ENCODE measurements at regions not wholly inside any gene's neighbourhood (a gene's known extent, or its start where the extent isn't known, plus 50 kb on each side); places are given as distances from the start of the nearest gene placed in this dataset.
"Not testable (repeated sequence)": the region's sequence is repeated elsewhere in the genome, so short reads cannot be mapped to it uniquely, and the experiment has no call there.

- no peak for DNase-seq
Measured at GRCh38 chr4:138344851-138345250, 102.7 kb upstream of the SLC7A11 start.

DNA sequence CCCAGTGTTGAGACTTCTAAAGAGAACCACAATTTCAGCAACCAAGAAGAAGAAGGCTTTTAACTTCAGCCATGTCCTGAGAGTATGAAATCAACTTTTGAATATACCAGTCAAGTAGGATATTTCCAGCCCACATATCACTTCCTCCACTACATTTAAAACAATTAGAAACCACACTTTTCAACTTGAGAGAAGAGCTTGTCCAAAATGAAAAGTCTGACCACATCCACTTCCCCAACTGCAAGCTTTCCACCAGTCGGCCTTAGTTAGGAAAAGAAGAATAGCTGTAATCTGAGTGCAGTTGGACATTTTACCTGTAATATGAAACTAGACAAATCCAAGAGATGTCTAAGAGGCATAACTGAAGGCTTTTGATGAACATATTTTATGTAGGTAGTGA is 101.9 kb upstream of the SLC7A11 start:
- no peak for DNase-seq

GRCh38 chr4:138341739-138342415 is 99.7 kb upstream of the SLC7A11 start:
- no peak for DNase-seq

DNA sequence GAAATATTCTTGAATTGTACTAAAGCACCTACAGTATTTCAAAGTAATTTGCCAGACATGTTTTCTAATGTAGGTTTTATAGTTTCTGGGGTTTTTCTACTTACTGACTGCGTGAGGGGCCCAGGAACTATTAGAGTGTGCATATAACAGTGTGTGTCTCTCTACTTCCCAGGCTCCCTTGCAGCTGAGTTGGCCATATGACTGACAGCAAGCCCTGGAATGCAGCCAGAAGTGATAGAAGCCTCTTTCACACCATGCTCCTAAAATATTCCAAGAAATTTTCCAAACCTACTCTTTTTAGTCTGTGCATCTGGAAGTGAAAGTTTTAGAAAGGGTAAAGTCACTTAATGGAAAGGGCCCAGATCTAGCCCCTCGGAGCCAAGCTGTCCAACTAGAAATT is 96.7 kb upstream of the SLC7A11 start:
- DNase-seq, result no peak

DNA sequence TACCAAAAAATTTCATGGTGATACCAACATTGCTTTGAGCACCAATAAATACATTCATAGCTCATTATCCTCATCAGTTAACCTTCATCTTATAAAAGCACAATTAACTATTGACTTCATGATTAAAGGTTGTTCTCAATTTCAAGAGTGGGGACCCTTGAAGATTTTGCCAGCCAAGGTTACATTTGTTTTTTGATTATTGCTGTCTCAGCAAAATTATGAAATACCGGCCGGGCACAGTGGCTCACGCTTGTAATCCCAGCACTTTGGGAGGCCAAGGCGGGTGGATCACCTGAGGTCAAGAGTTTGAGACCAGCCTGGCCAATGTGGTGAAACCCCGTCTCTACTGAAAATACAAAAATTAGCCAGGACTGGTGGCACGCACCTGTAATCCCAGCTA is 96.1 kb upstream of the SLC7A11 start:
- not testable (repeated sequence) for DNase-seq

DNA sequence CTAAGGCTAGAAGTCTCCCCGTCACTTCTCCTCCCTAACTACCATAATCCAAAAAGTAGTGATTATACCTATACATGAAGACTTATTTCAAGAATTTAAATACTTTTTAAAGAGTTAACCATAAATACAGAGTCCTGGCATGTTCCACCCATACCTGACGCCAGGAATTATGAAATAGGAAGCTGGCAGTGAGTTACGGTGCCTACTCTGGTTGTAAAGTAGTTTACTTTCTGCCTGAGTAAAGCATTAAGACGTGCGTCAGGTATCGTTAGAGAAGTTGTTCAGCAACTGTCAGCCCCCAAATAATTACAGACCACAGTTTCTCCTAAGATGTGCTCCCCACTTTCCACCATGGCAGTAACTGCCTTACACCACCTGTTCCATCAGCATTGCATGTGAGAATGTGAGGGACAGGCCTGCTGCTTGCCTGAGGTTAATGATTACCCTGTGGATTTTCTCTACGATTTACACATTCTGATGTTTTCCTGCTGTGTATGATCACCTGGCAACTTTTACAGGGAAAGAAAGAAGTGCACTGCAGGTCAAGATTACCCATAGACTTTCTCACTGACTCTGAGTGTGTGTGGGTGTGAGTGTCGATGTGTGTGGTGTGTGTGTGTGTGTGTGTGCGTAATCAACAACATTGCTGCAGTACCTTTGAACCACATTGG is 92.3 kb upstream of the SLC7A11 start:
- DNase-seq, result no peak

DNA sequence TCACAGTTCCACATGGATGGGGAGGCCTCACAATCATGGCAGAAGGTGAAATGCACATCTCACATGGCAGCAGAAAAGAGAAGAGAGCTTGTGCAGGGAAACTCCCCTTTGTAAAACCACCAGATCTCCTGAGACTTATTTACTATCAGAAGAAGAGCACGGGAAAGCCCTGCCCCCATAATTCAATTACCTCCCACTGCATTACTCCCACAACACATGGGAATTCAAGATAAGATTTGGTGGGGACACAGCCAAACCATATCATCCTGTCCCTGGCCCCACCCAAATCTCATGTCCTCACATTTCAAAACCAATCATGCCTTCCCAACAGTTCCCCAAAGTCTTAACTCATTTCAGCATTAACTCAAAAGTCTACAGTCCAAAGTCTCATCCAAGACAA is 90.3 kb upstream of the SLC7A11 start:
- not testable (repeated sequence) for DNase-seq

- no peak for DNase-seq
Measured at GRCh38 chr4:138330531-138330930, 88.4 kb upstream of the SLC7A11 start.

DNA sequence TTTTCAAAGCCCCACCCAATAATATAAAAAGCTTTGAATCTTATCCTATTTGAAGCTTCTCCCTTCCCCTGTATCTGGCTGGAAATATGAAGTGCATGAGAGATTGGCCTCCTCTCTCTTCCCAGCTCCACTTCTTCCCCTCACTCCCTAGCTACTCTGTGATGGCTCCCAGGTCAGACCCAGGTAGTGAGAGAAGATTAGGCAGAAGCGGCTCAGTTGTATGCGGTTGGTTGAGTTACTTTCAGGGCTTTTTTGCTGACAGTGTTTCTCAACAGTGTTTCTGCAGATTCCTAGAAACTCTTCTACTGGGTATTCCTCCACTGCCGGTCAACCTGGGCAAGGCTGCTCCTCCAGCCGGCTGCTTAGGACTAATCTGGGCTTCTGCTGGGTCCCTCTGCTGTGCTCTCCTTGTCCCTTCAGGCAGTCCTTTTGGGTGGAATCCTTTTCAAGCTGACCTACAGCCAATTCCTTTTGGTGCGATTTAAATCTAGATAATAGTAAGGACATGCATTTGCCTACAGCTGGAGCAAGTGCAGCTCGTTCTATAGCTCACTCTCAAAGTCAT is 87.4 kb upstream of the SLC7A11 start:
- no peak for DNase-seq

DNA sequence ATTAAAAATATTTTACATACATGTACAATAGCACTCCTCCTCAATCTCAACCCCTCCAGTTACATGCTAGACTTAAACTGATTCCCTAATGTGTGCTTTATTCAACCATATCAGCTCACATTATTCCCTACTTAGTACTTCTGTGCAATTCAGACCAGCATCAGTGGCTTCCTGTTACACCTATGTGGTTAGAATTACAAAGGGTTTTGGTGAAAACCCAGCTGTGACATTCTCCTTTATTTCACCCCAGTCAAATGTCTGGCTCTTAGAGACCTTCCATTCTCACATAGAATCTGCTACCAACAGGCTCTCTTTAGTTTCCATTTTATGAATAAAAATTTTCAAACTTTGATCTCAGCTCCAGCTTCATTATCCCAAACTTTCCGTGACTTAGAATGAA is 85.2 kb upstream of the SLC7A11 start:
- no peak for DNase-seq

GRCh38 chr4:138320831-138321230 is 78.7 kb upstream of the SLC7A11 start:
- no peak for DNase-seq

DNA sequence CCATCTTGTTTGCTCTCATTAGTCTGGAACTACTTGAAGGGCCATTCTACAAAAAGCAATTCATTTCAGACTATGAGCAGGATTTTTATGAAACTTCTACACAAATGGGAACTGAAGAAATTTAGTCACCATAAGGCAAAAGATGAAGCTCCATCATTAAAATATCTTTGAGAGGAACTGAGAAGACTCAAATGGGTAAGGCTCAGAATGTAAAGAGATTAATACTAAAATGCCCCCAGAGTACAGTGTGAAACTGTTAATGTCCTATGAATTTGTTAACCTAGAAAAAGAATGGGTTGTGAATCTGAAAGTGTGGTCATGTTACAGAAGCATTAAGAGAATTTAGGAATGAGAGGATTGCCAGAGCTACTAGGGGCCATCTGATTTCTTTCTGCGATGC is 77.9 kb upstream of the SLC7A11 start:
- DNase-seq, result no peak

GRCh38 chr4:138317175-138317748 is 75.1 kb upstream of the SLC7A11 start:
- DNase-seq, result no peak

DNA sequence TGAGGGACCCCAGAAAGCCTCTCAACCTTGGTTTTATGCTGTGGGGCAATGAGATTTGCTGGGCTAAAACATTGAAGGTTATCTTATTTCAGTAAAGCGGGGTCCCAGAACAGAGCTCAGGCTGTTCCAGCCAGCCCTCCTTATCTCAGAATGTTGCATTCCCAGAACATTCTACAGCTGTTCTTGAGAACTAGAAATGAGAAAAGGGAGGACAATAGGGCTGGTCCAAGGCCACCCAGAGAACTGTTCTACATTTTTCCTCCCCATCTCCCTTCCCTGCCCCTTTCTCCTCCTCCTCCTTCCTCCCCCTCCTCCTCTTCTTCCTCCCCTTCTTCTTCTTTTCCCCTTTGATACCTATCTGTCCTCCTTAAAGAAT is 70.4 kb upstream of the SLC7A11 start:
- no peak for DNase-seq

DNA sequence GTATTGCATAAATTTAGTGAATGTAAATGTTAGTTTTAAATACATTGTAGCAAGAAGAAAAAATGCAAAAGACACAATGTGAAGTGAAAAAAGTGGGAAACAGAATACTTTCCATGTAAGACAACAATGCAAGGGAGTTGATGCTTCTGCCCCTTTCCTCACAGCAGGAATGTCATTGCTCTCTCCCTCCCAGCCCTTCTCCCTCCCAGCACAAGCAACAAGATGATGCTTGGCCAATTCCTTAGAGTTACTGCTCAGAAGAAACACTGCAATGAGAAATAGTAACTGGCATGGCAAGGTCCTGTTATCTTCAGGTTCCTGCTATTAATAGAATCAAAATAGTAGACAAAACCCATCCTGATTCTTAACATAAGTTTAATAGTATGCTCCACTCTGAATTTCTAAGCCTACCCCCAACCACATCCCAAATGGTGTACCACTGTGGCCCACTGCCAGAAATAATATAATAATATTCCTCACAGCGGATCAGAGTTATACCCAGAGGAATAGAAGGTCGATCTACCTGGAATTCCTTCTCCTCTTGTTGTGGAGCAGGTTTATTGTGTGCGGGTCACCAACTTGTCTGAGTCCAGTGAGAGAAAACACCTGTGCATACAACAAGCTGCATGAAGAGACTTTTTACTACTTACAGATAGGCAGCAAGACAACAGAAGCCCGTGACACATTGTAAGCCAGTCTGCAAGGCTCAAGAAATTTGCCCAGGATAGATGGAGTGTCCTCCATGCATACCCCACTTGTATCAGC is 69.8 kb upstream of the SLC7A11 start:
- DNase-seq, result no peak

DNA sequence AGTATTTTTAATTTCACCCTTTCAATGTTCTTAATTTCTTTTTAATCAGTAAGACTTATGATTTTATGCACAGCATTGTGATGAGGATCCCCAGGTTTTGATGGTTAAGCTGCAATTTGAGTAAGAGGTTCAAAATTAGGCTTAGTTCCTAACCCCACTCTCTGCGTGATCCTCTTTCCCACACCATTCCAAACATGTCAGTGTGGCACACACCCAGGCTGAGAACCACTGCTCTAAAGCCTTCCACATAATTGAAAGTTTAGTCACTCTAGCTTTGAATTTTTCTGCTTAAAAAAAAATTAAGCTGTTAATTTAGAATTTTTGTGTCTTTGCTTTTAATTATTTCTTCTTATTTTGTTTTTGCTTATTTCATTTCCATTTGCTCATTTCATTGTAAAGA is 68.8 kb upstream of the SLC7A11 start:
- DNase-seq, result no peak

DNA sequence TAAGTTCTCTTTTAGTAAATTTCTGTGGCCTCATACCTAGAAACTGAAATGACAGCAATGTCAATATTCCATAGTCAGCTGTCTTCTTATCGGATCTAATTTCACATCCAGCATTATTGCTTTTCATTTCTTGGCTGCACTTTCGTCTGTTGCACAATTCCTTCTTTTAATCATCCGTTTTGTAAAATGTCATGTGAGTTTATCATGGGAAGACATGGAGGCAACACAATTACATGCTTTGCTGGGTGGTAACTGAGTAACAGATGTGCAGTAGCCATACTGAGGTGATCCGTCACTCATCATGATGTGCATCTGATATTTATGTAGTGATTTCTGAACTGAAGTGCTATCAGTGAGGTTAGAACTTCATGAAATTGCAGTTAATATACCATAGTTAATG is 68.3 kb upstream of the SLC7A11 start:
- DNase-seq, result no peak

DNA sequence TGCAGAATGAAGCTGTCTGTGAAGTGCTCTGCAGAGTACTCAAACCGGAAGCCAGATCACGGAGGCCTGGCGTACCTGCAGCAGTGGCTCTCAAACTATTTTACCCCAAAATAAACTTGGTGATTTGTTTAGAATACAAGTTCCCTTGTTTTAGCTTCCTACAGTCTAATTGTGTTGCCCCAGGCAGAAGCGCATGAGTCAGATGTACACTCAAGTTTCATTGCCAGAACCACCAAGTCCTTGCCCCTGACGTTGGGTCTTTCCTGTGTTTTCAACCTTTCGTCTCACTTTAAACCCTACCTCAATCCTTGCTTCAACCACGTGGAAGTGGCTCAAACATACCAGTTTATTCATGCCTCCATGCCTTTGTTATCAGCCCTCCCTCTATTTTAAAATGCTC is 66.2 kb upstream of the SLC7A11 start:
- no peak for DNase-seq

- no peak for DNase-seq
Measured at GRCh38 chr4:138307319-138307718, 65.2 kb upstream of the SLC7A11 start.

DNA sequence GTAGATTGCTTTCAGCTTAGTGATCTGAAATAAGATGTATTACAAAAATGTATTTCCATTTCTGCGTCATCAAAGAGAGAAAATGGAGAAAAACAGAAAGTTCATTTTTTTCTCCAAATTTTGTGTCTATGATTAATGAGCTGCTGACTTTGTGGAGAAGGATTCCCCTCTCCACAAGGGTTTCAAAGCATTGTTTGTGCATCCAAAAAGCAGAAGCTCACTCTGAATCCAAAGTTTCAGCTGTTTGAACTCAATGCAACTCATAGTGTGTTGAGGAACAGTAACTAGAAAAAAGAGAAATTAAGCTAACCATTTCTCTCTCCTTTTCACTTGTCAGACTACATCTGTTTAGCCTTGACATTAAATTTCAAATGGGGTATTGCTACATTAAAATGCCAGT is 62.9 kb upstream of the SLC7A11 start:
- DNase-seq, result no peak

- no peak for DNase-seq
Measured at GRCh38 chr4:138301536-138301935, 59.4 kb upstream of the SLC7A11 start.

GRCh38 chr4:138300616-138301015 is 58.5 kb upstream of the SLC7A11 start:
- no peak for DNase-seq

GRCh38 chr4:138299881-138300280 is 57.7 kb upstream of the SLC7A11 start:
- DNase-seq, result no peak

DNA sequence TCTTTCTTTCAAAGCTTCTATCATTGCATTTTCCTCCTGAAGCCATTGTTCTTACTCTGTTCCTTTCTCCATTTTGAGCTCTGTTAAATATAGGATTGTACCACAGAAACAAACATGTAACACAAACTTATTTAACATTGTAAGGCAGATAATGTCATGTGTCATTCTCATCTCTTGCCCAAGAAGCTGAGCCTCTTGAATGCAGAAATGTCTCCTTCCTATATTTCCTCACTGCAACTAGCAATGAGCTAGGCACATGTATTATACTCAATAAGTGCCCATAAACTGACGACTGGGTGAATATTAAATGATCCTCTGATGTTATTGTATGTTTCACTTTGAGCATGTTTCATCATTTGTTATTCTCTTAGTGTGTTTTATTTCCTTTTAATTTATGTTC is 56.7 kb upstream of the SLC7A11 start:
- DNase-seq, result no peak

All from DMS 273 treated with DMSO at 0.1 percent for 48 hours (cell line).